HG02970 (cell line): ENCODE measurements at regions not wholly inside any gene's neighbourhood (a gene's known extent, or its start where the extent isn't known, plus 50 kb on each side); places are given as distances from the start of the nearest gene placed in this dataset.
"Not testable (repeated sequence)": the region's sequence is repeated elsewhere in the genome, so short reads cannot be mapped to it uniquely, and the experiment has no call there.

Source experiments
- ATAC-seq: cut with Tn5 transposase; IDR thresholded peaks from one replicate; pipeline ENCODE4 v1.9.1; 2021; ENCODE audit warnings: mild to moderate bottlenecking, moderate library complexity, moderate number of reproducible peaks; ENCODE audit not compliant: unreplicated experiment, low FRiP score

GRCh38 chr10:106395041-106395749 lies 769.3 kb downstream of the SORCS1 start:
- no peak for ATAC-seq

- ATAC-seq = no peak
Measured at GRCh38 chr10:106392778-106393177, 771.7 kb downstream of the SORCS1 start.

DNA sequence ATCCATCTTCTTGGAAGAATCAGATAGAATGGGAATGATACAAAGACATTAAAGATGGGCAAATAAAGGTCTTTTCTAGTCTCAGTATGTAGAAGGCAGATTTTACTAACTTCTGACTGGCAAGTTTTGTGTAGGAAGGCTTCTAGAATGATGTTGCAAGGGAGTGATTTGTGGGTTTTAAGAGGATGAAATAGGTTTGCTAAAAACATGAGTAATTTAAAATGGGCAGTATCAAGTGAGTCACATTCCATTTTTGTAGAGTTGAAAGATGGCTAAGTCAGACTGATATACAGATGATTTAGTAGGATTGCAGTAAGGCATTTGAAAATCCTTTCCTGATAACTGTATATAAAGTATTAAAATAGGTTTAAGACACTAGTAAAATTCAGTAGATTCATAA lies 777.4 kb downstream of the SORCS1 start:
- no peak for ATAC-seq

- ATAC-seq = no peak
Measured at GRCh38 chr10:106384496-106384895, 780.0 kb downstream of the SORCS1 start.

GRCh38 chr10:106380706-106381105 lies 783.8 kb downstream of the SORCS1 start:
- ATAC-seq = no peak

- ATAC-seq = no peak
Measured at GRCh38 chr10:106378251-106378650, 786.3 kb downstream of the SORCS1 start.

- ATAC-seq = no peak
Measured at GRCh38 chr10:106370751-106371150, 793.8 kb downstream of the SORCS1 start.

DNA sequence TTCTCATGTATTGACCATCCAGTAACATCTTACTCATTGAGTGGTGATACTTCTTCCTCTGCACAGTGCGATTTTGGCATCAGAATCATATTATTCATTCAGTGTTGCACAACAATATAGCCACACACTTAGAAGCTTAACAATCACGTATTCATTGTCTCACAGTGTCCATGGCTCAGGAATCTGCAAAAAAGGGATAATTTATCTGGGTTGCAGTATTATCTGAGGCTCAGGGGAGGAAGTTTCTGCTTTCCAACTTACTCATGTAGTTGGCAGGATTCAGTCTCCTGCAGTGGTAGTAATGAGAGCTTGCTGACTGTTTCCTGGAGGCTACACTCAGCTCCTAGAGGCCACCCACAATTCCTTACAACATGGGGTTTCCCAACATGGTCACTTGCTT lies 803.6 kb downstream of the SORCS1 start:
- ATAC-seq = no peak

DNA sequence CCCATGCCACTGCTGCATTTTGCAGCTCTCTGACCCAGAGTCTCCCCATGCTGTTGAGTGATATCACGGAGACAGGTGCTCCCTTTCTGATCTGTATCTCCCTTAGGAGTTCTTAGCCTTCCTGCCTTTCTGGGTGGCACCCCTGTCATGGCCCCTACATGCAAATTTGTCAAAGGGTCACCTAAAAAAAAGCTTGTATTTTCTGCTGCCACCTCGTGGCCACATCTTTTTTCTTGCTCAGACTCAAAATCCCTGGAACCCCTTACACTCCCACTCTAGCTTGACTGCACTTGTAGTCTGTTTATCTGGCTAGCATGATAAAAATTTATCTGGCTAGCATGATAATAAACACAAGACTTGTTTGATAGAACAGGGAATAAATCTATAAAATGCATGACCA lies 809.1 kb downstream of the SORCS1 start:
- ATAC-seq = no peak

- no peak for ATAC-seq
Measured at GRCh38 chr10:106348933-106349332, 815.6 kb downstream of the SORCS1 start.

- no peak for ATAC-seq
Measured at GRCh38 chr10:106347547-106347946, 817.0 kb downstream of the SORCS1 start.

- not testable (repeated sequence) for ATAC-seq
Measured at GRCh38 chr10:106343539-106343938, 821.0 kb downstream of the SORCS1 start.

GRCh38 chr10:106341356-106341755 lies 823.1 kb downstream of the SORCS1 start:
- no peak for ATAC-seq

GRCh38 chr10:106338486-106338885 lies 826.0 kb downstream of the SORCS1 start:
- ATAC-seq = no peak

- ATAC-seq = no peak
Measured at GRCh38 chr10:106336874-106337273, 827.6 kb downstream of the SORCS1 start.

DNA sequence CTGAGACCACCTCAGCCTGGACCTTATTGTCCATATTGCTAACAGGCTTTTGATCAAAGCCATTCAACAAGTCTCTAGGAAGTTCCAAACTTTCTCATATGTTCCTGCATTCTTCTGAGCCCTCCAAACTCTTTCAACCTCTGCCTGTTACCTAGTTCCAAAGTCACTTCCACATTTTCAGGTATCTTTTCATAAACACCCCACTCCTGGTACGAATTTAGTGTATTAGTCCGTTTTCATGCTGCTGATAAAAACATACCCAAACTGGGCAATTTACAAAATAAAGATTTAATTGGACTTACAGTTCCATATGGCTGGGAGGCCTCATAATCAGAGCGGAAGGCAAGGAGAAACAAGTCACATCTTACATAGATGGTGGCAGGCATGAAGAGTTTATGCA lies 836.8 kb downstream of the SORCS1 start:
- ATAC-seq = no peak

DNA sequence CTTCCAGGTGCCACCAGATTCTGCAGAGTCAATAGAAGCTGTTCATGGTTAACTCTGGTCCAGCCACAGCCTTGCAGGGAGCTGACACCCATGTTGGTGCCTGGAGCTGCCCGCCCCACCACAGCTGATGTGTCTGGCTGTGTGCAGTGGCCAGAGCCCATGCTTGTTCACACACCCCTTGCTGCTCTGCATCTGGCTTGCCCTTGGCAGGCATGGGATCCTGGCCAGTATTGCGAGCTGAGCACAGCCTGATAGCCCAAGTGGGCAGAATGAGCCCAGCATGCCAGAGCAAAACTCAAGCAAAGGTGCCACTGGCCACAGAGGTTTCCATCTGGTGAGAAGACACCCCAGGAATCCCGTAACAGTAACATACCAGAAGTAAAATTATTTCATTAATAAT lies 843.6 kb downstream of the SORCS1 start:
- ATAC-seq = no peak

DNA sequence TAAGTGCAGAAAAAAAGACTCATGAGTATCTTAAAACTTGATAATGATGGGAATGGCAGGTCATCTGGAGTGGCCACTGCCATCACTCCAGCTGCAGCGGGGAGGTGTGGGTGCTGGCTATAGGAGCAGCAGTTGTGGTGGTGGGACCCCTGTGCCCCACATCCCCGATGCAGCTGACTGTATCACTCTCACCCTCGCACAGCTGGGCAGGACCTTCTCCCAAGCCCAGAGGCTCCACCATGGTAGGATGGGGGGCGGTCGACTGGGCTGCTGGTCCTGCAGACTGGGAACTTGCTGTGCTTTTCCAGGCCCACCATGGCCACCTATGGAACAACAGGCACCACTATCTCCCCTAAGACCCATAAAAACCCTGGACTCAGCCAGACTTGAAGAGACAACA lies 844.4 kb downstream of the SORCS1 start:
- ATAC-seq = no peak

DNA sequence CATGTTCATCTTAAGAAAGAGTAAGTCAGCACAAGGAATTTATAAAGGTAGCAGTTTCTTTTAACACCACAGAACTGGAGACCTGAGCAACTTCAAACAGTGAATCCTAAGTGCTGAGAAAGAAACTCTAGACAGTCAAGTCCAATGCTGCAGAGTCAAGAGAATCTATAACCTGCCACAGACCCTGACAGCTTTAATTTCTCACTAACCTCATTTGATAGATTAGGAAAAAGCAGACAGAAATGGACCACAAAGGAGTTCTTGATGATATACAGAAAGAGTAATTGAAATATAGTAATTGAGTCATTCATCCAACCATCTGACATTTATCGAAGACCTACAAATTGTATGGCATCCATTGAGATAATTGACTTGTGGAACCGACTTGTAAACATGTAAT lies 847.0 kb downstream of the SORCS1 start:
- ATAC-seq = no peak

DNA sequence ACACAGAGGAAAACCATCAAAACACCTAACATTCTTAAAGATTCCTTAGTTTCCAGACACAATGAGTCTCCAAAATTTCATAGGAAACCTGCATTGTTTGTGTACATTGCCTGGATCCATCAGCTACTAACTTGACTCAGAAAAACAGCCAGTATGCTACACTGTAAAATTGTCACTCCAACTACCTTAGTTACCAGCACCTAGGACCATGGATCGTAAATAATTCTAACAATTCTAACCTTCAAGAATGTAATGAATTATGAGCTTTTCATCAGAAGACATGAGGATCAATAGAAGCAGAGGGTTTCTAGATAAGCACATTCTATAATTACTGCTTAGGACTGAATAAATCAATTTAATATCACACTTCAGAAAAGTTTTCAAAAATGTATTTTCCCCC lies 851.5 kb downstream of the SORCS1 start:
- ATAC-seq = no peak

DNA sequence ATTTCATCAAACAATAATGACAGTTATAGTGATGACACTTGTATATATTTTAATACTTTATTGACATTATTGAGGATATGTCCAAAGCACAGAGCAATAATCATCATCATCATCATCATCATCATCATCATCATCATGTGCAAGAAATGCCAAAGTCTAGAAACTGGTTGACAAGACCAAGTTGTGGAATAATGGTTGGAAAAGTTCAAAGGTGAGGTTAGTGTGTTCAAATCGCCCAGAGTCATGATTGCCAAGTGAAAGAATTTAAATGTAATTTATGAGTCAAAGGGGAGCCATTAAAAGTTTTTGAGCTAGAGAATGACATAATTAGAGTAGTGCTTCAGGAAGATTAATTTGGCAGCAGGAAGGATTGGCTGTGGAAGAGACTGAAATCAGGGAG lies 852.4 kb downstream of the SORCS1 start:
- no peak for ATAC-seq

GRCh38 chr10:106311590-106311989 lies 852.9 kb downstream of the SORCS1 start:
- no peak for ATAC-seq

DNA sequence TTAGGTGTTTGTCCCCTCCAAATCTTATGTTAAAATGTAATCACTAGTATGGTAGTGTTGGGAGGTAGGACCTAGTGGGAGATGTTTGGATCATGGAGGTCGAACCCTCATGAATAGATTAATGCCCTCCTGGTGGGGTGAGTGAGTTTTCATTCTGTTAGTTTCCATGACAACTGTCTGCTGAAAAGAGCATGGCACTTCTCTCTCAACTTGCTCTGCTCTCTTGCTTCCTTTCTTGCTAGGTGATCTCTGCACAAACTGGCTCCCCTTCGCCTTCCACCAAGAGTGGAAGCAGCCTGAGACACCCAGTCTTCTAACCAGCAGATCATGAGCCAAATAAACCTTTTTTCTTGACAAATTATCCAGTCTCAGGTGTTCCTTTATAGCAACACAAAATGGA lies 853.9 kb downstream of the SORCS1 start:
- ATAC-seq = no peak
